GM12878 (cell line): ENCODE measurements at regions not wholly inside any gene's neighbourhood (a gene's known extent, or its start where the extent isn't known, plus 50 kb on each side); places are given as distances from the start of the nearest gene placed in this dataset.

ENCODE experiments used
- CBX3 ChIP-seq: fragments of 200-600 bp; sonication (generic); IDR thresholded peaks from 2 replicates; pipeline ENCODE4 v1.6.1; 2016; ENCODE audit warnings: low read depth, borderline replicate concordance
- CBX5 ChIP-seq: sonication (generic); IDR thresholded peaks from 2 replicates; pipeline ENCODE4 v1.6.1; 2016; ENCODE audit warnings: low read depth, moderate library complexity, mild to moderate bottlenecking, inconsistent platforms
- CREB1 ChIP-seq: IDR thresholded peaks from 2 replicates; pipeline ENCODE4 v1.6.1; 2012; ENCODE audit warnings: low read depth, mild to moderate bottlenecking, inconsistent platforms
- EED ChIP-seq: sonication (generic); IDR thresholded peaks from 2 replicates; pipeline ENCODE4 v1.6.1; 2016; ENCODE audit warnings: antibody characterized with exemption, low read depth
- ETV6 ChIP-seq, 2 experiments: fragments of 450-650 bp in 1 of 2; IDR thresholded peaks in 1 of 2; conservative IDR thresholded peaks in 1 of 2; 2 replicates each; pipeline ENCODE4 v1.6.1; 2014; ENCODE audit warnings: antibody characterized with exemption in 1 of 2, borderline replicate concordance in 1 of 2, low read depth in 1 of 2, mild to moderate bottlenecking in 1 of 2, moderate library complexity in 1 of 2
- FOXK2 ChIP-seq: fragments of 450-650 bp; IDR thresholded peaks from 2 replicates; pipeline ENCODE4 v1.6.1; 2017; ENCODE audit warnings: mild to moderate bottlenecking, moderate library complexity
- FOXM1 ChIP-seq: IDR thresholded peaks from 2 replicates; pipeline ENCODE4 v1.6.1; 2012; ENCODE audit warnings: low read depth, mild to moderate bottlenecking, inconsistent platforms, low read length, moderate library complexity
- GABPA ChIP-seq: IDR thresholded peaks from 2 replicates; pipeline ENCODE4 v1.6.1; 2014; ENCODE audit warnings: antibody characterized with exemption, low read depth, mild to moderate bottlenecking, inconsistent platforms
- HDGF ChIP-seq: fragments of 450-650 bp; IDR thresholded peaks from 2 replicates; pipeline ENCODE4 v1.6.1; 2016; ENCODE audit warnings: antibody characterized with exemption
- IKZF2 ChIP-seq, 2 experiments: fragments of 450-650 bp; IDR thresholded peaks; 2 replicates each; pipeline ENCODE4 v1.6.1; 2017; ENCODE audit warnings: mild to moderate bottlenecking in 2 of 2, moderate library complexity in 2 of 2
- KLF5 ChIP-seq: fragments of 450-650 bp; IDR thresholded peaks from 2 replicates; pipeline ENCODE4 v1.6.1; 2014; ENCODE audit warnings: mild to moderate bottlenecking; ENCODE audit not compliant: partially characterized antibody
- MTA2 ChIP-seq: fragments of 450-650 bp; IDR thresholded peaks from 2 replicates; pipeline ENCODE4 v1.6.1; 2016; ENCODE audit warnings: low read depth, mild to moderate bottlenecking, moderate library complexity
- SUZ12 ChIP-seq: fragments of 200-600 bp; sonication (generic); IDR thresholded peaks from one replicate; pipeline ENCODE4 v1.6.1; 2018; ENCODE audit warnings: antibody characterized with exemption, mild to moderate bottlenecking; ENCODE audit not compliant: unreplicated experiment
- TAF1 ChIP-seq: IDR thresholded peaks from 2 replicates; pipeline ENCODE4 v1.6.1; 2011; ENCODE audit warnings: mild to moderate bottlenecking, low read depth, low read length, borderline replicate concordance
- ZZZ3 ChIP-seq: IDR thresholded peaks from 2 replicates; pipeline ENCODE4 v1.6.1; 2011; ENCODE audit warnings: low read depth; ENCODE audit not compliant: control insufficient read depth, insufficient read length
- TF ChIP-seq, protein P1 (sequence below): IDR thresholded peaks from 2 replicates; pipeline ENCODE4 v1.6.1; 2012; ENCODE audit warnings: improper control_type of control experiment, low read depth, low read length; ENCODE audit not compliant: insufficient replicate concordance
- TF ChIP-seq, protein P2 (sequence below): fragments of 450-650 bp; IDR thresholded peaks from 2 replicates; pipeline ENCODE4 v1.6.1; 2017; ENCODE audit warnings: borderline replicate concordance
- TF ChIP-seq, protein P3 (sequence below): fragments of 450-650 bp; IDR thresholded peaks from 2 replicates; pipeline ENCODE4 v1.6.1; 2016; ENCODE audit warnings: mild to moderate bottlenecking
- TF ChIP-seq, protein P4 (sequence below): IDR thresholded peaks from 2 replicates; pipeline ENCODE4 v1.6.1; 2012; ENCODE audit warnings: low read depth, low read length, improper control_type of control experiment
- TF ChIP-seq, protein P5 (sequence below): fragments of 450-650 bp; conservative IDR thresholded peaks from 2 replicates; pipeline ENCODE4 v1.6.1; 2017; ENCODE audit warnings: mild to moderate bottlenecking, moderate library complexity

DNA sequence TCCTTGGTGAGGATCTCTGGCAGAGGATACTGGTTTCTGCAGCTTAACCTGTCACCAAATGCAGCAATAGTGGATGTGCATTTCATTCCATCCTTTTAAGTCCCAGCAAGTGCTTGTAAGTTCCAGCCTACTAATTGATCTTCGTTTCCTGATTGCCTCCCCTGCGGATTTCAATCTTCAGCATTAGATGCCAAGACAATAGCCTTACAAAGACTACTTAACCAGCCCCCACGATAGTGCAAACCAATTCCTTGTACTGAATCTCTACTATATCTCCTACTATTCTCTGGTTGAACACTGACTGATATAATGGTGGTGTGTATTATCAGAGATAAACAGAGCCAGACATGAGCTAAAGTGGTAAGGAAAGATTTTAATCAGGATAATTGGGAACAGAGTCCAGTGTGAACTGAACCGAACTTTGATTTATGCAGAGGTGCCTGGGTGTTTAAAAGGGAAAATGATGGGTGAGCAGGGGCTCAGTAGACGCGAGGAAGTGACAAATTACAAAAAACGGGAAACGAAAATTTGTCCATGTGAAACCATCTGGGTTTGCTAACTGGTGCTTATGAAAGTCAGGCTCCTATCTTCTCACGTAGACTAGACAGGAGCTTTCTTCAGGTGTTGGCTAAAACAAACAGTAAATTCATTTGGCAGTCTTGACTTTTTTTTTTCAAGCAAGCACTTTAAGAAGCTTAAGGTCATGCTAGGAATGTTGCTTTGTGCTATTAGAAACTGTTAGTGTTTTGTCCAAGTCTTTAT, 106.9 kb upstream of the ST8SIA4 start (continued):
- TF ChIP-seq, protein P1, sequence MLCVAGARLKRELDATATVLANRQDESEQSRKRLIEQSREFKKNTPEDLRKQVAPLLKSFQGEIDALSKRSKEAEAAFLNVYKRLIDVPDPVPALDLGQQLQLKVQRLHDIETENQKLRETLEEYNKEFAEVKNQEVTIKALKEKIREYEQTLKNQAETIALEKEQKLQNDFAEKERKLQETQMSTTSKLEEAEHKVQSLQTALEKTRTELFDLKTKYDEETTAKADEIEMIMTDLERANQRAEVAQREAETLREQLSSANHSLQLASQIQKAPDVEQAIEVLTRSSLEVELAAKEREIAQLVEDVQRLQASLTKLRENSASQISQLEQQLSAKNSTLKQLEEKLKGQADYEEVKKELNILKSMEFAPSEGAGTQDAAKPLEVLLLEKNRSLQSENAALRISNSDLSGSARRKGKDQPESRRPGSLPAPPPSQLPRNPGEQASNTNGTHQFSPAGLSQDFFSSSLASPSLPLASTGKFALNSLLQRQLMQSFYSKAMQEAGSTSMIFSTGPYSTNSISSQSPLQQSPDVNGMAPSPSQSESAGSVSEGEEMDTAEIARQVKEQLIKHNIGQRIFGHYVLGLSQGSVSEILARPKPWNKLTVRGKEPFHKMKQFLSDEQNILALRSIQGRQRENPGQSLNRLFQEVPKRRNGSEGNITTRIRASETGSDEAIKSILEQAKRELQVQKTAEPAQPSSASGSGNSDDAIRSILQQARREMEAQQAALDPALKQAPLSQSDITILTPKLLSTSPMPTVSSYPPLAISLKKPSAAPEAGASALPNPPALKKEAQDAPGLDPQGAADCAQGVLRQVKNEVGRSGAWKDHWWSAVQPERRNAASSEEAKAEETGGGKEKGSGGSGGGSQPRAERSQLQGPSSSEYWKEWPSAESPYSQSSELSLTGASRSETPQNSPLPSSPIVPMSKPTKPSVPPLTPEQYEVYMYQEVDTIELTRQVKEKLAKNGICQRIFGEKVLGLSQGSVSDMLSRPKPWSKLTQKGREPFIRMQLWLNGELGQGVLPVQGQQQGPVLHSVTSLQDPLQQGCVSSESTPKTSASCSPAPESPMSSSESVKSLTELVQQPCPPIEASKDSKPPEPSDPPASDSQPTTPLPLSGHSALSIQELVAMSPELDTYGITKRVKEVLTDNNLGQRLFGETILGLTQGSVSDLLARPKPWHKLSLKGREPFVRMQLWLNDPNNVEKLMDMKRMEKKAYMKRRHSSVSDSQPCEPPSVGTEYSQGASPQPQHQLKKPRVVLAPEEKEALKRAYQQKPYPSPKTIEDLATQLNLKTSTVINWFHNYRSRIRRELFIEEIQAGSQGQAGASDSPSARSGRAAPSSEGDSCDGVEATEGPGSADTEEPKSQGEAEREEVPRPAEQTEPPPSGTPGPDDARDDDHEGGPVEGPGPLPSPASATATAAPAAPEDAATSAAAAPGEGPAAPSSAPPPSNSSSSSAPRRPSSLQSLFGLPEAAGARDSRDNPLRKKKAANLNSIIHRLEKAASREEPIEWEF: no peak
- TF ChIP-seq CBX5: no peak
- no peak for TF ChIP-seq TAF1
- no peak for TF ChIP-seq GABPA
- TF ChIP-seq FOXK2: no peak
- TF ChIP-seq IKZF2 (IDR thresholded peaks at IDR 0.05): peak; percentile 75 to 83
- peak; percentile 63 for TF ChIP-seq EED
- TF ChIP-seq HDGF: no peak
- TF ChIP-seq, protein P2, sequence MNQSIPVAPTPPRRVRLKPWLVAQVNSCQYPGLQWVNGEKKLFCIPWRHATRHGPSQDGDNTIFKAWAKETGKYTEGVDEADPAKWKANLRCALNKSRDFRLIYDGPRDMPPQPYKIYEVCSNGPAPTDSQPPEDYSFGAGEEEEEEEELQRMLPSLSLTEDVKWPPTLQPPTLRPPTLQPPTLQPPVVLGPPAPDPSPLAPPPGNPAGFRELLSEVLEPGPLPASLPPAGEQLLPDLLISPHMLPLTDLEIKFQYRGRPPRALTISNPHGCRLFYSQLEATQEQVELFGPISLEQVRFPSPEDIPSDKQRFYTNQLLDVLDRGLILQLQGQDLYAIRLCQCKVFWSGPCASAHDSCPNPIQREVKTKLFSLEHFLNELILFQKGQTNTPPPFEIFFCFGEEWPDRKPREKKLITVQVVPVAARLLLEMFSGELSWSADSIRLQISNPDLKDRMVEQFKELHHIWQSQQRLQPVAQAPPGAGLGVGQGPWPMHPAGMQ: no peak
- no peak for TF ChIP-seq ZZZ3
- no peak for TF ChIP-seq KLF5
- no peak for TF ChIP-seq SUZ12
- TF ChIP-seq MTA2: peak; percentile 66
- TF ChIP-seq ETV6 (conservative IDR thresholded peaks at IDR 0.05 in 1 of 2, IDR thresholded peaks at IDR 0.05 in 1 of 2; ENCODE audit: borderline replicate concordance in 1 of 2, low read depth in 1 of 2): peak in 1 of 2 experiments; percentile 65; a peak in 1 of 4 replicates
- TF ChIP-seq FOXM1: peak; percentile 37; the same call in 1 of the 2 replicates
- TF ChIP-seq, protein P3, sequence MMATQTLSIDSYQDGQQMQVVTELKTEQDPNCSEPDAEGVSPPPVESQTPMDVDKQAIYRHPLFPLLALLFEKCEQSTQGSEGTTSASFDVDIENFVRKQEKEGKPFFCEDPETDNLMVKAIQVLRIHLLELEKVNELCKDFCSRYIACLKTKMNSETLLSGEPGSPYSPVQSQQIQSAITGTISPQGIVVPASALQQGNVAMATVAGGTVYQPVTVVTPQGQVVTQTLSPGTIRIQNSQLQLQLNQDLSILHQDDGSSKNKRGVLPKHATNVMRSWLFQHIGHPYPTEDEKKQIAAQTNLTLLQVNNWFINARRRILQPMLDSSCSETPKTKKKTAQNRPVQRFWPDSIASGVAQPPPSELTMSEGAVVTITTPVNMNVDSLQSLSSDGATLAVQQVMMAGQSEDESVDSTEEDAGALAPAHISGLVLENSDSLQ: no peak
- TF ChIP-seq, protein P4, sequence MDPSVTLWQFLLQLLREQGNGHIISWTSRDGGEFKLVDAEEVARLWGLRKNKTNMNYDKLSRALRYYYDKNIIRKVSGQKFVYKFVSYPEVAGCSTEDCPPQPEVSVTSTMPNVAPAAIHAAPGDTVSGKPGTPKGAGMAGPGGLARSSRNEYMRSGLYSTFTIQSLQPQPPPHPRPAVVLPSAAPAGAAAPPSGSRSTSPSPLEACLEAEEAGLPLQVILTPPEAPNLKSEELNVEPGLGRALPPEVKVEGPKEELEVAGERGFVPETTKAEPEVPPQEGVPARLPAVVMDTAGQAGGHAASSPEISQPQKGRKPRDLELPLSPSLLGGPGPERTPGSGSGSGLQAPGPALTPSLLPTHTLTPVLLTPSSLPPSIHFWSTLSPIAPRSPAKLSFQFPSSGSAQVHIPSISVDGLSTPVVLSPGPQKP: no peak
- TF ChIP-seq, protein P5, sequence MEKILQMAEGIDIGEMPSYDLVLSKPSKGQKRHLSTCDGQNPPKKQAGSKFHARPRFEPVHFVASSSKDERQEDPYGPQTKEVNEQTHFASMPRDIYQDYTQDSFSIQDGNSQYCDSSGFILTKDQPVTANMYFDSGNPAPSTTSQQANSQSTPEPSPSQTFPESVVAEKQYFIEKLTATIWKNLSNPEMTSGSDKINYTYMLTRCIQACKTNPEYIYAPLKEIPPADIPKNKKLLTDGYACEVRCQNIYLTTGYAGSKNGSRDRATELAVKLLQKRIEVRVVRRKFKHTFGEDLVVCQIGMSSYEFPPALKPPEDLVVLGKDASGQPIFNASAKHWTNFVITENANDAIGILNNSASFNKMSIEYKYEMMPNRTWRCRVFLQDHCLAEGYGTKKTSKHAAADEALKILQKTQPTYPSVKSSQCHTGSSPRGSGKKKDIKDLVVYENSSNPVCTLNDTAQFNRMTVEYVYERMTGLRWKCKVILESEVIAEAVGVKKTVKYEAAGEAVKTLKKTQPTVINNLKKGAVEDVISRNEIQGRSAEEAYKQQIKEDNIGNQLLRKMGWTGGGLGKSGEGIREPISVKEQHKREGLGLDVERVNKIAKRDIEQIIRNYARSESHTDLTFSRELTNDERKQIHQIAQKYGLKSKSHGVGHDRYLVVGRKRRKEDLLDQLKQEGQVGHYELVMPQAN: no peak
- TF ChIP-seq CREB1: no peak
- no peak for TF ChIP-seq CBX3
